GM23338 (cell line): ENCODE measurements at regions not wholly inside any gene's neighbourhood (a gene's known extent, or its start where the extent isn't known, plus 50 kb on each side); places are given as distances from the start of the nearest gene placed in this dataset.

Experiments
- CREB1 ChIP-seq: fragments of 250-450 bp; sonication (Bioruptor Pico); IDR thresholded peaks from 2 replicates; pipeline ENCODE4 v1.5.0; 2020; ENCODE audit warnings: low read depth, mild to moderate bottlenecking, moderate library complexity
- CTCF ChIP-seq, 2 experiments: fragments of 200-600 bp in 1 of 2; sonication (generic) in 1 of 2; conservative IDR thresholded peaks; 2 replicates each; pipeline versions ENCODE4 v1.5.1 to v1.6.1; 2016 to 2017; ENCODE audit warnings: antibody characterized with exemption in 2 of 2, low read depth in 2 of 2, mild to moderate bottlenecking in 2 of 2, moderate library complexity in 1 of 2
- EZH2 ChIP-seq: fragments of 200-600 bp; sonication (generic); IDR thresholded peaks from one replicate; pipeline ENCODE4 v1.8.0; 2017; ENCODE audit warnings: antibody characterized with exemption, mild to moderate bottlenecking, low read depth; ENCODE audit not compliant: unreplicated experiment
- EZH2phosphoT487 ChIP-seq: fragments of 200-600 bp; sonication (generic); IDR thresholded peaks from one replicate; pipeline ENCODE4 v1.8.1; 2018; ENCODE audit warnings: antibody characterized with exemption; ENCODE audit not compliant: unreplicated experiment
- JUNB ChIP-seq: IDR thresholded peaks from one replicate; pipeline ENCODE4 v1.6.1; 2016; ENCODE audit warnings: antibody characterized with exemption; ENCODE audit not compliant: unreplicated experiment
- NANOG ChIP-seq: IDR thresholded peaks from 2 replicates; pipeline ENCODE4 v1.6.1; 2016; ENCODE audit warnings: antibody characterized with exemption, borderline replicate concordance
- POLR2AphosphoS5 ChIP-seq: IDR thresholded peaks from 2 replicates; pipeline ENCODE4 v1.6.1; 2016; ENCODE audit warnings: antibody characterized with exemption, low read depth
- STAT1 ChIP-seq: IDR thresholded peaks from one replicate; pipeline ENCODE4 v1.6.1; 2016; ENCODE audit warnings: antibody characterized with exemption; ENCODE audit not compliant: unreplicated experiment
- ZNF114 ChIP-seq: fragments of 250-450 bp; sonication (Bioruptor Pico); IDR thresholded peaks from 2 replicates; pipeline ENCODE4 v1.5.0; 2020; ENCODE audit warnings: mild to moderate bottlenecking, moderate library complexity
- ZNF331 ChIP-seq: fragments of 250-450 bp; sonication (Bioruptor Pico); IDR thresholded peaks from 2 replicates; pipeline ENCODE4 v1.5.0; 2020; ENCODE audit warnings: low read depth, mild to moderate bottlenecking, moderate library complexity
- ZNF462 ChIP-seq: fragments of 250-450 bp; sonication (Bioruptor Pico); IDR thresholded peaks from 2 replicates; pipeline ENCODE4 v1.5.0; 2020; ENCODE audit warnings: mild to moderate bottlenecking, moderate library complexity
- TF ChIP-seq, protein P1 (sequence below): IDR thresholded peaks from 2 replicates; pipeline ENCODE4 v1.6.1; 2016; ENCODE audit warnings: antibody characterized with exemption
- TF ChIP-seq, protein P2 (sequence below): IDR thresholded peaks from one replicate; pipeline ENCODE4 v1.6.1; 2018; ENCODE audit warnings: antibody characterized with exemption; ENCODE audit not compliant: unreplicated experiment

GRCh38 chr1:60563777-60564535 is 490.4 kb upstream of the C1orf87 start:
- no peak for TF ChIP-seq JUNB
- no peak for TF ChIP-seq CTCF (conservative IDR thresholded peaks at IDR 0.05; ENCODE audit: low read depth in 2 of 2)
- TF ChIP-seq EZH2phosphoT487, result no peak
- no peak for TF ChIP-seq CREB1 (CRISPR knock-in tag)
- TF ChIP-seq, protein P1, sequence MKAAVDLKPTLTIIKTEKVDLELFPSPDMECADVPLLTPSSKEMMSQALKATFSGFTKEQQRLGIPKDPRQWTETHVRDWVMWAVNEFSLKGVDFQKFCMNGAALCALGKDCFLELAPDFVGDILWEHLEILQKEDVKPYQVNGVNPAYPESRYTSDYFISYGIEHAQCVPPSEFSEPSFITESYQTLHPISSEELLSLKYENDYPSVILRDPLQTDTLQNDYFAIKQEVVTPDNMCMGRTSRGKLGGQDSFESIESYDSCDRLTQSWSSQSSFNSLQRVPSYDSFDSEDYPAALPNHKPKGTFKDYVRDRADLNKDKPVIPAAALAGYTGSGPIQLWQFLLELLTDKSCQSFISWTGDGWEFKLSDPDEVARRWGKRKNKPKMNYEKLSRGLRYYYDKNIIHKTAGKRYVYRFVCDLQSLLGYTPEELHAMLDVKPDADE, result no peak
- TF ChIP-seq EZH2, result no peak
- no peak for TF ChIP-seq POLR2AphosphoS5
- TF ChIP-seq NANOG, result no peak
- TF ChIP-seq, protein P2, sequence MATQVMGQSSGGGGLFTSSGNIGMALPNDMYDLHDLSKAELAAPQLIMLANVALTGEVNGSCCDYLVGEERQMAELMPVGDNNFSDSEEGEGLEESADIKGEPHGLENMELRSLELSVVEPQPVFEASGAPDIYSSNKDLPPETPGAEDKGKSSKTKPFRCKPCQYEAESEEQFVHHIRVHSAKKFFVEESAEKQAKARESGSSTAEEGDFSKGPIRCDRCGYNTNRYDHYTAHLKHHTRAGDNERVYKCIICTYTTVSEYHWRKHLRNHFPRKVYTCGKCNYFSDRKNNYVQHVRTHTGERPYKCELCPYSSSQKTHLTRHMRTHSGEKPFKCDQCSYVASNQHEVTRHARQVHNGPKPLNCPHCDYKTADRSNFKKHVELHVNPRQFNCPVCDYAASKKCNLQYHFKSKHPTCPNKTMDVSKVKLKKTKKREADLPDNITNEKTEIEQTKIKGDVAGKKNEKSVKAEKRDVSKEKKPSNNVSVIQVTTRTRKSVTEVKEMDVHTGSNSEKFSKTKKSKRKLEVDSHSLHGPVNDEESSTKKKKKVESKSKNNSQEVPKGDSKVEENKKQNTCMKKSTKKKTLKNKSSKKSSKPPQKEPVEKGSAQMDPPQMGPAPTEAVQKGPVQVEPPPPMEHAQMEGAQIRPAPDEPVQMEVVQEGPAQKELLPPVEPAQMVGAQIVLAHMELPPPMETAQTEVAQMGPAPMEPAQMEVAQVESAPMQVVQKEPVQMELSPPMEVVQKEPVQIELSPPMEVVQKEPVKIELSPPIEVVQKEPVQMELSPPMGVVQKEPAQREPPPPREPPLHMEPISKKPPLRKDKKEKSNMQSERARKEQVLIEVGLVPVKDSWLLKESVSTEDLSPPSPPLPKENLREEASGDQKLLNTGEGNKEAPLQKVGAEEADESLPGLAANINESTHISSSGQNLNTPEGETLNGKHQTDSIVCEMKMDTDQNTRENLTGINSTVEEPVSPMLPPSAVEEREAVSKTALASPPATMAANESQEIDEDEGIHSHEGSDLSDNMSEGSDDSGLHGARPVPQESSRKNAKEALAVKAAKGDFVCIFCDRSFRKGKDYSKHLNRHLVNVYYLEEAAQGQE, result no peak
- no peak for TF ChIP-seq ZNF114 (CRISPR knock-in tag)
- no peak for TF ChIP-seq ZNF462
- TF ChIP-seq ZNF331 (CRISPR knock-in tag), result no peak
- no peak for TF ChIP-seq STAT1
